Keratinocyte (primary cell): ENCODE measurements at regions not wholly inside any gene's neighbourhood (a gene's known extent, or its start where the extent isn't known, plus 50 kb on each side); places are given as distances from the start of the nearest gene placed in this dataset.

Source experiments
- DNase-seq: peaks from one replicate; pipeline ENCODE4 v3.0.0-alpha.2; 2011; ENCODE audit warnings: low read depth, missing footprints, low spot score
- FAIRE-seq: peaks from 2 replicates; lab custom pipeline; 2011; peaks lifted over from hg19 to GRCh38; lab: Jason Lieb, UNC
- H2AFZ ChIP-seq: 2 replicates; pipeline ENCODE4 v1.6.0; 2012; ENCODE audit warnings: low read length, control low read depth, inconsistent platforms; ENCODE audit not compliant: control insufficient read depth
- H3K27ac ChIP-seq: 2 replicates; pipeline ENCODE4 v1.5.1; 2011; ENCODE audit warnings: low read length; ENCODE audit not compliant: control insufficient read depth, insufficient read depth
- H3K27me3 ChIP-seq: 3 replicates; pipeline ENCODE4 v1.6.0; 2011; ENCODE audit warnings: low read length; ENCODE audit not compliant: control insufficient read depth, insufficient read depth; ENCODE audit errors: extremely low read depth
- H3K36me3 ChIP-seq, 2 experiments: 2 replicates in 1 of 2; 3 replicates in 1 of 2; pipeline ENCODE4 v1.5.1; 2011; ENCODE audit warnings: low read length in 2 of 2, mild to moderate bottlenecking in 1 of 2; ENCODE audit not compliant: control insufficient read depth in 2 of 2, insufficient read depth in 2 of 2; ENCODE audit errors: extremely low read depth in 1 of 2
- H3K4me1 ChIP-seq: 3 replicates; pipeline ENCODE4 v1.5.1; 2011; ENCODE audit warnings: low read length; ENCODE audit not compliant: control insufficient read depth, insufficient read depth; ENCODE audit errors: extremely low read depth
- H3K4me2 ChIP-seq: 3 replicates; pipeline ENCODE4 v1.6.0; 2011; ENCODE audit warnings: low read depth, low read length; ENCODE audit not compliant: control insufficient read depth, insufficient read depth; ENCODE audit errors: extremely low read depth
- H3K4me3 ChIP-seq, 3 experiments: fragments of 200-600 bp in 1 of 3; sonication (generic) in 1 of 3; 2 replicates in 2 of 3; 3 replicates in 1 of 3; pipeline ENCODE4 v1.5.1; 2011 to 2016; ENCODE audit warnings: low read length in 3 of 3, mild to moderate bottlenecking in 3 of 3, control low read depth in 2 of 3, inconsistent platforms in 1 of 3, low read depth in 1 of 3, mixed read lengths in 1 of 3, mixed run types in 1 of 3, moderate library complexity in 1 of 3; ENCODE audit not compliant: control insufficient read depth in 2 of 3, insufficient read depth in 2 of 3; ENCODE audit errors: extremely low read depth in 1 of 3
- H3K79me2 ChIP-seq: 2 replicates; pipeline ENCODE4 v1.6.0; 2012; ENCODE audit warnings: low read length; ENCODE audit not compliant: control insufficient read depth, insufficient read depth
- H3K9ac ChIP-seq: 3 replicates; pipeline ENCODE4 v1.6.0; 2011; ENCODE audit warnings: low read length; ENCODE audit not compliant: control insufficient read depth, insufficient read depth; ENCODE audit errors: extremely low read depth
- H3K9me1 ChIP-seq: 3 replicates; pipeline ENCODE4 v1.6.0; 2011; ENCODE audit warnings: low read length; ENCODE audit not compliant: control insufficient read depth, insufficient read depth; ENCODE audit errors: extremely low read depth
- H3K9me3 ChIP-seq: 2 replicates; pipeline ENCODE4 v1.5.1; 2012; ENCODE audit warnings: low read depth, low read length; ENCODE audit not compliant: control insufficient read depth
- H4K20me1 ChIP-seq: 3 replicates; pipeline ENCODE4 v1.6.0; 2011; ENCODE audit warnings: low read length; ENCODE audit not compliant: control insufficient read depth, insufficient read depth; ENCODE audit errors: extremely low read depth
- EZH2 ChIP-seq: IDR thresholded peaks from one replicate; pipeline ENCODE4 v1.6.1; 2012; ENCODE audit warnings: inconsistent platforms, mild to moderate bottlenecking, low read length, moderate library complexity
- dilution Hi-C: fragments of 300-500 bp; cut with MboI; formaldehyde crosslinking; loops from one replicate; pipeline ENCODE4 v1.7.0; 2020; ENCODE audit warnings: low sequenced_read_pairs; ENCODE audit not compliant: extremely low pct_ligation_motif_present
- TF ChIP-seq, protein P1 (sequence below), 3 experiments: IDR thresholded peaks in 1 of 3; conservative IDR thresholded peaks in 1 of 3; optimal IDR thresholded peaks in 1 of 3; 2 replicates in 2 of 3; 3 replicates in 1 of 3; pipeline versions ENCODE3 to v1.5.1; 2011; ENCODE audit warnings: low read length in 3 of 3, mild to moderate bottlenecking in 3 of 3, moderate library complexity in 2 of 3, control low read depth in 1 of 3, inconsistent platforms in 1 of 3; ENCODE audit not compliant: insufficient read depth in 2 of 3; ENCODE audit errors: extremely low read depth in 1 of 3

DNA sequence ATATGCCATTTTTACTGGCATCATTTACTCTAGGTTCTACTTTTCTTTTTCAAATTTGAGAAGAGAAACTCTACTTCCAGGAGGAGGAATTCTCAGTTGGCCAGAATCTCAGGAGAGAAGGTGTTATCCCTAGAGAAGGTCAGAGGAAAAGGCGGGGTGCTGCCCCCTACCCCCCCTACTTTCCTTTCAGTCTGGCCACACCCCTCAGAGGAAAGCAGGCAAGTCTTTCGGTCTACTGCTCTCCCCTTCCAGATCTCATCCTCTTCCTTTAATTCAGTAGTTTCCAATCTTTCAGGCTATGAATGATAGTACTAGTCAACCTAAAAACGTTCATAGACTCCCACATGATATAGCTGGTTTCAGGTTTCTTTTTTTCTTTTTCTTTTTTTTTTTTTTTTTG lies 366.5 kb upstream of the TBL1XR1 start:
- H3K36me3 ChIP-seq: no peaks in the 10 kb centered on the region
- no peak overlapping the region for H3K4me2 ChIP-seq
- H3K4me3 ChIP-seq: no peak overlapping the region
- H3K9me3 ChIP-seq: no peaks in the 10 kb centered on the region
- FAIRE-seq (no peak), DNase-seq (no peak)
- no peaks in the 10 kb centered on the region for H3K27me3 ChIP-seq
- H3K4me1 ChIP-seq: no peaks in the 10 kb centered on the region
- H3K79me2 ChIP-seq: no peaks in the 10 kb centered on the region
- dilution Hi-C loops: no loop called here
- H3K9me1 ChIP-seq: no peaks in the 10 kb centered on the region
- TF ChIP-seq EZH2: no peak
- TF ChIP-seq, protein P1, sequence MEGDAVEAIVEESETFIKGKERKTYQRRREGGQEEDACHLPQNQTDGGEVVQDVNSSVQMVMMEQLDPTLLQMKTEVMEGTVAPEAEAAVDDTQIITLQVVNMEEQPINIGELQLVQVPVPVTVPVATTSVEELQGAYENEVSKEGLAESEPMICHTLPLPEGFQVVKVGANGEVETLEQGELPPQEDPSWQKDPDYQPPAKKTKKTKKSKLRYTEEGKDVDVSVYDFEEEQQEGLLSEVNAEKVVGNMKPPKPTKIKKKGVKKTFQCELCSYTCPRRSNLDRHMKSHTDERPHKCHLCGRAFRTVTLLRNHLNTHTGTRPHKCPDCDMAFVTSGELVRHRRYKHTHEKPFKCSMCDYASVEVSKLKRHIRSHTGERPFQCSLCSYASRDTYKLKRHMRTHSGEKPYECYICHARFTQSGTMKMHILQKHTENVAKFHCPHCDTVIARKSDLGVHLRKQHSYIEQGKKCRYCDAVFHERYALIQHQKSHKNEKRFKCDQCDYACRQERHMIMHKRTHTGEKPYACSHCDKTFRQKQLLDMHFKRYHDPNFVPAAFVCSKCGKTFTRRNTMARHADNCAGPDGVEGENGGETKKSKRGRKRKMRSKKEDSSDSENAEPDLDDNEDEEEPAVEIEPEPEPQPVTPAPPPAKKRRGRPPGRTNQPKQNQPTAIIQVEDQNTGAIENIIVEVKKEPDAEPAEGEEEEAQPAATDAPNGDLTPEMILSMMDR (optimal IDR thresholded peaks at IDR 0.05 in 1 of 3, IDR thresholded peaks at IDR 0.05 in 1 of 3, conservative IDR thresholded peaks at IDR 0.05 in 1 of 3; ENCODE audit: extremely low read depth in 1 of 3, insufficient read depth in 2 of 3, low read length in 3 of 3): no peak
- H2AFZ ChIP-seq: no peak overlapping the region
- H3K27ac ChIP-seq: no peak overlapping the region
- H4K20me1 ChIP-seq: no peaks in the 10 kb centered on the region
- H3K9ac ChIP-seq: no peak overlapping the region

DNA sequence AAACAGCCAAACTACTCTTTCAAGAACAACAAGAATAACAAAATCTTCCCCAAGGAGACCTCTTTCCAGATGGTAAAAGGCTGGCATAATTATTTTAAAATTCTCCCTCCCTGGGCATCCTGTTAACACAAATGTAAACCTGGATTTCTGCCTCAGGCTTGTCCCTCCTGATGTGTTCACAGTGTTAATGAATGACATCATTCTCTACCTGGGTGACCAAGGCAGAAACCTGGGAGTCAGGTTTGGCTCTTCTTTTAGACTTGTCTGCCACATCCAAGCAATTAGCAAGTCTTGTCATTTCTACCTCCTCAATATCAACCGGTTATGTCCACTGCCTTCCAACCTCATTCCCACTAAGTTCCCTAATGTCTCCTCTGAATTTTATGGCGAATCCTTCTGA lies 368.7 kb upstream of the TBL1XR1 start:
- dilution Hi-C loops: no loop called here
- no peak for FAIRE-seq
- Histone ChIP-seq H3K27ac (no peak overlapping the region), H3K9me1 (no peaks in the 10 kb centered on the region), H3K4me2 (no peak overlapping the region), H3K4me3 (no peak overlapping the region), H2AFZ (no peak overlapping the region), H3K9ac (no peak overlapping the region), H3K9me3 (no peaks in the 10 kb centered on the region), H3K27me3 (no peaks in the 10 kb centered on the region), H3K79me2 (no peaks in the 10 kb centered on the region), H3K36me3 (no peaks in the 10 kb centered on the region), H4K20me1 (no peaks in the 10 kb centered on the region), H3K4me1 (peaks cover 13% of the 10 kb centered on the region)
- TF ChIP-seq, protein P1 (optimal IDR thresholded peaks at IDR 0.05 in 1 of 3, IDR thresholded peaks at IDR 0.05 in 1 of 3, conservative IDR thresholded peaks at IDR 0.05 in 1 of 3; ENCODE audit: extremely low read depth in 1 of 3, insufficient read depth in 2 of 3, low read length in 3 of 3): no peak
- no peak for TF ChIP-seq EZH2
- no peak for DNase-seq
